Stomach smooth muscle (tissue), 2 donors: ENCODE measurements at regions not wholly inside any gene's neighbourhood (a gene's known extent, or its start where the extent isn't known, plus 50 kb on each side); places are given as distances from the start of the nearest gene placed in this dataset.
"Not testable (repeated sequence)": the region's sequence is repeated elsewhere in the genome, so short reads cannot be mapped to it uniquely, and the experiment has no call there.

Experiments used
- H3K27ac ChIP-seq: one replicate; pipeline ENCODE4 v1.7.0; 2013; ENCODE audit warnings: mild to moderate bottlenecking, low read length, inconsistent platforms
- H3K27me3 ChIP-seq, 2 donors: one replicate each; pipeline ENCODE4 v1.7.0; 2013; ENCODE audit warnings: low read length in 2 of 2; ENCODE audit not compliant: insufficient read depth in 2 of 2, control insufficient read depth in 1 of 2
- H3K36me3 ChIP-seq, 2 donors: one replicate each; pipeline ENCODE4 v1.7.0; 2013; ENCODE audit warnings: low read length in 2 of 2; ENCODE audit not compliant: control insufficient read depth in 2 of 2, insufficient read depth in 2 of 2
- H3K4me1 ChIP-seq: one replicate; pipeline ENCODE4 v1.7.0; 2013; ENCODE audit warnings: low read length; ENCODE audit not compliant: control insufficient read depth, insufficient read depth
- H3K4me3 ChIP-seq, 2 donors: one replicate each; pipeline ENCODE4 v1.7.0; 2013; ENCODE audit warnings: low read length in 2 of 2
- H3K9ac ChIP-seq, 2 donors: one replicate each; pipeline ENCODE4 v1.7.0; 2013; ENCODE audit warnings: low read length in 2 of 2, mild to moderate bottlenecking in 1 of 2
- H3K9me3 ChIP-seq, 2 donors: one replicate each; pipeline ENCODE4 v1.7.0; 2013; ENCODE audit warnings: low read length in 2 of 2; ENCODE audit not compliant: control insufficient read depth in 2 of 2
- donor health status: healthy.
- donor health status: Pancreatic carcinoma.

DNA sequence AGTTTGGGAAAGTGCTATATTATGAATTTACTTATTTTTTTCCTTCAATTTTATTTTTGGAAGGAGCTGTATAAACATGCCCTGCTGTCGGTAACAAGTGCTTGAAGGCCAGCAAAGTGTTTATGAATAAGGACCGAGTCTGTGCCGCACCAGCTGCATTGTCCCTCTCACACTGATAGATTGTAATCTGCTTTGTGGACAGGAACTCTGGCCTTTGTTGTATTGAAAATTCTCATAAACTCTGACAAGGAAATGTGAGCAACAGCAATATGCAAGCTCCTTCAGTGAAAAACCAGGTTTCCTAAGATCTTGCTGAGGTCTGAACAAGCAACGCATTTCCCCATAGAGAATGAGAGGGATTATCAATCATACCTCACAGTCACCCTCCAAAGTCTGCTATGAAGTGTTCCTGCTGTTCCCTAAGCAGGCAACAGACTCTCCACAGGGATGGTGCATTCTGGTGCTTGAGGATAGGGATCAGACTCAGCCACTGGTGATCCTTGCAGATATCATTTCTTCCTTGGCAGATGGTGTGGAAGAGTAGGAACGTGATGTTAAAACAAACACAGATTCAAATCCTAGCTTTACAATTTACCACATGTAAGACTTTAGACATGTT, 109.6 kb downstream of the KCNJ2 start:
- Histone ChIP-seq H3K36me3 (no peaks in the 10 kb centered on the region), H3K27ac (no peak overlapping the region), H3K27me3 (no peaks in the 10 kb centered on the region), H3K4me3 (no peak overlapping the region), H3K4me1 (no peaks in the 10 kb centered on the region), H3K9me3 (no peaks in the 10 kb centered on the region), H3K9ac (no peak overlapping the region)

DNA sequence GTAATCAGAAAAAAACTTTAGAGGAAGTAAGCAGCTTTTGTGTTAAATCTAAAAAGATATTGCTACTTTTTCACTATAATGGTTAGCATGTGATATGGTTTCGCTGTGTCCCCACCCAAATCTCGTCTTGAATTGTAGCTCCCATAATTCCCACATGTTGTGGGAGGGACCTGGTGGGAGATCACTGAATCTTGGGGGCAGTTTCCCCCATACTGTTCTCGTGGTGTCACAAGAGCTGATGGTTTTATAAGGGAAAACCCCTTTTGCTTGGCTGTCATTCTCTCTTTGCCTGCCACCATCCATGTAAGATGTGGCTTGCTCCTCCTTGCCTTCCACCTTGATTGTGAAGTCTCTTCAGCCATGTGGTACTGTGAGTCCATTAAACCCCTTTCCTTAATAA, 117.1 kb downstream of the KCNJ2 start:
- no peak overlapping the region for H3K27ac ChIP-seq
- H3K9me3 ChIP-seq: no peaks in the 10 kb centered on the region
- H3K4me1 ChIP-seq: no peaks in the 10 kb centered on the region
- no peak overlapping the region for H3K4me3 ChIP-seq
- no peaks in the 10 kb centered on the region for H3K36me3 ChIP-seq
- no peaks in the 10 kb centered on the region for H3K27me3 ChIP-seq
- no peak overlapping the region for H3K9ac ChIP-seq

DNA sequence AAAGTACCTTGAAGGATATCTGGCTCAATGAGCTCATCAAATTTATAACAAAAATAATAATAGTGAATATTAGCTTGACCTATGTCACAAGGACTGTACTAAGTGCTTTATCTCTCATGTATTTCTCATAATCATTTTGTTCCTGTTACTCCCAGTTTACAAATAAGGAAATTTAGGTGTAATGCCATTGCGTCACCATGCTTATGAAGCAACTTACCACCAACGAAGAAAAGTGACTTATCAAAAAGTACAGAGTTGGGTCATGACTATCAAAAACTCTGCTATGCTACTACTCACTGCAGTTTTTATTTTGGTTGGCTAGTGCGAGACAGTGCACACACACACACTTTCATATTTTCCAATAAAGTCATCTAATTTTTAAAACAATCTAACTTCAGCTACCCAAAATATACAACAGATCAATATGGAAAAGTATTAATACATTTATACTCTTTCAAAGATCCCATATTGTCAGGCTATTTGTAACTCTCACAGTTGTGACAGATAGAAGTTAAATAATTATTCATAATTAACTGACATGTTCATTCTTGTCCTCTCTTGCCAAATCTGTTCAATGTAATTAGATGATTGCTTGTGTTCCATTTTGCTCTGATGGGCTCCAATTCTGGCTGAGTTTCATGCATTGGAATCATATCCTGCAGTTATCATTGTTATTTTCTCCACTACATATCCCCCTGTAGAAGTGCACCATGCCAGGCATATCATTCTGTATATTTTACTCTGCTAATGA, 119.4 kb downstream of the KCNJ2 start:
- Histone ChIP-seq H3K9me3 (no peaks in the 10 kb centered on the region), H3K27me3 (no peaks in the 10 kb centered on the region), H3K4me3 (no peak overlapping the region), H3K27ac (no peak overlapping the region), H3K4me1 (no peaks in the 10 kb centered on the region), H3K9ac (no peak overlapping the region), H3K36me3 (no peaks in the 10 kb centered on the region)

GRCh38 chr17:70290770-70291169, 121.4 kb downstream of the KCNJ2 start:
- H3K4me3 ChIP-seq: no peak overlapping the region
- H3K27ac ChIP-seq: no peak overlapping the region
- no peak overlapping the region for H3K9ac ChIP-seq
- no peaks in the 10 kb centered on the region for H3K36me3 ChIP-seq
- H3K27me3 ChIP-seq: no peaks in the 10 kb centered on the region
- H3K4me1 ChIP-seq: no peaks in the 10 kb centered on the region
- no peaks in the 10 kb centered on the region for H3K9me3 ChIP-seq

DNA sequence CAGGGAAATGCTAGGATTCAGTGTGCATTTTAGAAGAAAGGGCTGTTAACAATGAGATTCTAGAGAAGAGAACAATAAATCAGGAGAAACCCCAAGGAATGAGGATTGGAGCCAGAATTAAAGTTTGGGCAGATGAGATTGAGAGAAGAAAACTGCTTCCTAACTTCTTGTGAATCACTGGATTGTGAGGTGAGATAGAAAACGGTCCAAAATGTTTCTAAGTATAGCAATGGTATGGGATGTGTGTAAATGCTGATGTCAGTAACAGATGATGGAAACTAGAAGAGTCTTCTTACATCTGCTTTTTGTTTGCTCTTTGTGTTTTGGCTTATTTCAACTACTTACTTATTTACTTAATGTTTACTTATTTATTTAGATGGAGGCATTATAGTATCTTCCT, 123.0 kb downstream of the KCNJ2 start:
- Histone ChIP-seq H3K27me3 (no peaks in the 10 kb centered on the region), H3K9me3 (no peaks in the 10 kb centered on the region), H3K9ac (no peak overlapping the region), H3K4me3 (no peak overlapping the region), H3K36me3 (no peaks in the 10 kb centered on the region), H3K4me1 (no peaks in the 10 kb centered on the region), H3K27ac (no peak overlapping the region)

DNA sequence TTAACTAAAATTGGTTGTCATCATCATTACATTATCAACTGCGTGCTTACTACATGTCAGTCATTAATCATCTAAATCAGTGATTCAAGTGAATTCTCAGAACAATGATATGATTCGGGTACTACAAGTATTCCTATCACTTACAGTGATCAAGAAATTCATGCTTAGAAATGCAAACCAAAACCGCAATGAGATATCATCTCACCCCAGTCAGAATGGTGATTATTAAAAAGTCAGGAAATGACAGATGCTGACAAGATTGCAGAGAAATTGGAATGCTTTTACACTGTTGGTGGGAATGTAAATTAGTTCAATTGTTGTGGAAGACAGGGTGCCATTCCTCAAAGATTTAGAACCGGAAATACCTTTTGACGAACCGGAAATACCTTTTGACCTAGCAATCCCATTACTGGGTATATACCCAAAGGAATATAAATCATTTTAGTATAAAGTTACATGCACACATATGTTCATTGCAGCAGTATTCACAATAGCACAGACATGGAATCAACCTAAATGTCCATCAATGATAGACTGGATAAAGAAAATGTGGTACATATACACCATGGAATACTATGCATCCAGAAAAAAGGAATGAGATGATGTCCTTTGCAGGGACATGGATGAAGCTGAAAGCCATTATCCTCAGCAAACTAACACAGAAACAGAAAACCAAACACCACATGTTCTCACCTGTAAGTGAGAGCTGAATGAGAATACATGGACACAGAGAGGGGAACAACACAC, 124.4 kb downstream of the KCNJ2 start:
- H3K9me3 ChIP-seq, H3K9ac ChIP-seq, H3K4me3 ChIP-seq, H3K27me3 ChIP-seq, H3K27ac ChIP-seq, H3K36me3 ChIP-seq, H3K4me1 ChIP-seq: not testable (repeated sequence)

- H3K4me1 ChIP-seq: no peaks in the 10 kb centered on the region
- H3K27me3 ChIP-seq: no peaks in the 10 kb centered on the region
- H3K27ac ChIP-seq: no peak overlapping the region
- no peaks in the 10 kb centered on the region for H3K9me3 ChIP-seq
- no peak overlapping the region for H3K4me3 ChIP-seq
- H3K9ac ChIP-seq: no peak overlapping the region
- H3K36me3 ChIP-seq: no peaks in the 10 kb centered on the region
These were observed 126.0 kb downstream of the KCNJ2 start for GRCh38 chr17:70295329-70295728.

- H3K9me3 ChIP-seq: no peaks in the 10 kb centered on the region
- no peak overlapping the region for H3K9ac ChIP-seq
- no peaks in the 10 kb centered on the region for H3K4me1 ChIP-seq
- H3K4me3 ChIP-seq: no peak overlapping the region
- no peaks in the 10 kb centered on the region for H3K36me3 ChIP-seq
- no peaks in the 10 kb centered on the region for H3K27me3 ChIP-seq
- no peak overlapping the region for H3K27ac ChIP-seq
These were observed 126.4 kb downstream of the KCNJ2 start for GRCh38 chr17:70295731-70296130.

- Histone ChIP-seq H3K27me3 (no peaks in the 10 kb centered on the region), H3K4me1 (no peaks in the 10 kb centered on the region), H3K27ac (no peak overlapping the region), H3K4me3 (no peak overlapping the region), H3K36me3 (no peaks in the 10 kb centered on the region), H3K9ac (no peak overlapping the region), H3K9me3 (no peaks in the 10 kb centered on the region)
These were observed 127.1 kb downstream of the KCNJ2 start for GRCh38 chr17:70296456-70296855.

DNA sequence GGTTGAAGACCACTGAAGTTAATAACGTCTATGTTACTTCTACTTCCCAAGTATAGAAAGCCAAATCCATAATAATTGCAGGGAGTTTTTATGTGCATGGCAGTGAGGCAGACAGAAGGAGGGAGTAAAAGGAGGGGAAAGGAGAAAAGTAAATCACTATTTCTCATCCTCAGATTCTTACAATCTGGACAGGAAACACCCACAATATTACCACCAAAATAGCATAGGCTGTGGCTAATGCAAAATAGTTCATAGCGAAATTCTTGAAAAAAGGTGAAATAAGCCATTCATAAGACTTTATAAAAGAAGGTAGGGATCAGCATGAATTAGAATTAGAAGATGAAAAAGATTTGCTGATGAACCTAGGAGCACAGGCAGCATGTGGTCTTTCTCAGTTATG, 128.1 kb downstream of the KCNJ2 start:
- no peaks in the 10 kb centered on the region for H3K9me3 ChIP-seq
- H3K27ac ChIP-seq: no peak overlapping the region
- no peak overlapping the region for H3K4me3 ChIP-seq
- no peaks in the 10 kb centered on the region for H3K36me3 ChIP-seq
- no peaks in the 10 kb centered on the region for H3K27me3 ChIP-seq
- H3K9ac ChIP-seq: no peak overlapping the region
- H3K4me1 ChIP-seq: no peaks in the 10 kb centered on the region
